C4-2B (cell line): ENCODE measurements at regions not wholly inside any gene's neighbourhood (a gene's known extent, or its start where the extent isn't known, plus 50 kb on each side); places are given as distances from the start of the nearest gene placed in this dataset.

Experiments used
- H3K27ac ChIP-seq: fragments of 450-650 bp; 2 replicates; pipeline ENCODE4 v1.5.1; 2017
- ZFX ChIP-seq: fragments of 450-650 bp; IDR thresholded peaks from 2 replicates; pipeline ENCODE4 v1.6.1; 2017
- TF ChIP-seq, protein P1 (sequence below): fragments of 450-650 bp; conservative IDR thresholded peaks from 2 replicates; pipeline ENCODE4 v1.5.1; 2017; ENCODE audit warnings: mild to moderate bottlenecking

GRCh38 chr5:90134381-90134780 lies 275.2 kb downstream of the CETN3 start:
- no peak for TF ChIP-seq ZFX
- TF ChIP-seq, protein P1, sequence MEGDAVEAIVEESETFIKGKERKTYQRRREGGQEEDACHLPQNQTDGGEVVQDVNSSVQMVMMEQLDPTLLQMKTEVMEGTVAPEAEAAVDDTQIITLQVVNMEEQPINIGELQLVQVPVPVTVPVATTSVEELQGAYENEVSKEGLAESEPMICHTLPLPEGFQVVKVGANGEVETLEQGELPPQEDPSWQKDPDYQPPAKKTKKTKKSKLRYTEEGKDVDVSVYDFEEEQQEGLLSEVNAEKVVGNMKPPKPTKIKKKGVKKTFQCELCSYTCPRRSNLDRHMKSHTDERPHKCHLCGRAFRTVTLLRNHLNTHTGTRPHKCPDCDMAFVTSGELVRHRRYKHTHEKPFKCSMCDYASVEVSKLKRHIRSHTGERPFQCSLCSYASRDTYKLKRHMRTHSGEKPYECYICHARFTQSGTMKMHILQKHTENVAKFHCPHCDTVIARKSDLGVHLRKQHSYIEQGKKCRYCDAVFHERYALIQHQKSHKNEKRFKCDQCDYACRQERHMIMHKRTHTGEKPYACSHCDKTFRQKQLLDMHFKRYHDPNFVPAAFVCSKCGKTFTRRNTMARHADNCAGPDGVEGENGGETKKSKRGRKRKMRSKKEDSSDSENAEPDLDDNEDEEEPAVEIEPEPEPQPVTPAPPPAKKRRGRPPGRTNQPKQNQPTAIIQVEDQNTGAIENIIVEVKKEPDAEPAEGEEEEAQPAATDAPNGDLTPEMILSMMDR = no peak
- H3K27ac ChIP-seq = no peak overlapping the region

- H3K27ac ChIP-seq = no peak overlapping the region
- TF ChIP-seq, protein P1 = no peak
- TF ChIP-seq ZFX = no peak
Measured at GRCh38 chr5:90133941-90134340, 275.6 kb downstream of the CETN3 start.

GRCh38 chr5:90131383-90132133 lies 278.0 kb downstream of the CETN3 start:
- TF ChIP-seq ZFX = no peak
- TF ChIP-seq, protein P1 = no peak
- H3K27ac ChIP-seq = no peak overlapping the region

GRCh38 chr5:90128551-90128950 lies 281.0 kb downstream of the CETN3 start:
- no peak overlapping the region for H3K27ac ChIP-seq
- TF ChIP-seq, protein P1 = no peak; the same call in 1 of the 2 replicates
- no peak for TF ChIP-seq ZFX

DNA sequence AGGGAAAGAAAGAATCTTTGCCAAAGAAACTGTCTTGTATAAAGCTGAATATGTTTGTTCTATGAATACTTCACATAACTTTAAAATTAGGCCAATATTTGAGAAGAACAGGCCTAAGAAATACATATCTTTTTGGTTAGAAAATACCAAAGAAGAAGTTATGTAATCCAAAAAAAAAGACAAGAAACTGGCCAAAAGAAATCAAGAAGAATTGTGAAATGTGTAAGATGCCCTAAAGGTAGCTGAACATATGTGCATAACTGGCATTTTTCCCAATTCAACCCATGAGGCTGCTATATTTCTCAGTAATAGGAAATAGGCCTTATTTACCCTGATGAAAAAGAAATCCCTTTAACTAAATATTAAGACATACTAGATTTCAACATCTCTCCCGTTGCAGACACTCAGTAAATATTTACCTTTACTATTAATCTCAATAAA lies 290.0 kb downstream of the CETN3 start:
- no peak overlapping the region for H3K27ac ChIP-seq
- TF ChIP-seq, protein P1 = no peak
- TF ChIP-seq ZFX = no peak

DNA sequence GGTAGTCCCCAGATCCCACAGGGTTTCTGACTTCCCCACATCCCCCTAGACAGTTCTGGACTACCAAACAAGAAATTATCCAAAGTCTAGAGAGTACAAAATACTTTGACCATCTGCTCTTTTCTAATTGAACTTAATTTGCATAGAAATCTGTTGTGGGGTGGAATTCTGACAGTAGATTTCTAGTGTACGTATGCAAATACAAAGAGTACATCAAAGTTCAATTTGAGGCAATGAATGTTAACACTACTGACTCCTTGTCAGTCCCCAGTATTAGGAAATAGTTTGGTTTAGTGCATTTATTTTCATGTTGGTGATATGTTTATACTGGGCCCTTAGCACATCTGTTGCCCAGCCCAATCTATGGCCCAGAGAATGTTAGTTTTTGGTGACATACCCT lies 292.6 kb downstream of the CETN3 start:
- no peak for TF ChIP-seq ZFX
- TF ChIP-seq, protein P1 = no peak
- H3K27ac ChIP-seq = no peak overlapping the region

- no peak overlapping the region for H3K27ac ChIP-seq
- no peak for TF ChIP-seq ZFX
- TF ChIP-seq, protein P1 = no peak
Measured at GRCh38 chr5:90113108-90113507, 296.4 kb downstream of the CETN3 start.
